ENCODE measurements at regions not wholly inside any gene's neighbourhood (a gene's known extent, or its start where the extent isn't known, plus 50 kb on each side); places are given as distances from the start of the nearest gene placed in this dataset.

DNA sequence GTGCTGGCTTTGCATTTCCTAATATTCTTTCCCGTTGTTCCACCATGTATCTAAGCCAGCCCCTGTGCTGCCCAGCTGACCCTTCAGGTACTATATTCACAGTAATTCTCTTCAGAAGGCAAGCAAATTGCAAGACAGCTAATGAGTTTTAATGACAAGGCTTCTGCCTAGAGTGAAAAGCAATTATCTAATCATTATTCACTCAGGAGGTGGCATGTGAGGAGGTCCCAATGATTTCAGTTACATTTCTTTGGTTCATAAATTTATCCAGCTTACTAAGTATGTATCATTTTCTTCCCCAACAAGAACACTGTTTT lies 123.0 kb downstream of the RASGEF1B start:
- no peak overlapping the region for H3K9ac ChIP-seq
- no peak for TF ChIP-seq CTCF (conservative IDR thresholded peaks at IDR 0.05; ENCODE audit: low read depth, low read length)

GRCh38 chr4:81348086-81348777 lies 123.5 kb downstream of the RASGEF1B start:
- TF ChIP-seq CTCF (conservative IDR thresholded peaks at IDR 0.05; ENCODE audit: low read depth, low read length) = no peak
- no peaks in the 10 kb centered on the region for H3K27me3 ChIP-seq (ENCODE audit: insufficient read depth, low read depth)
- H3K79me2 ChIP-seq (ENCODE audit: insufficient read depth, low read depth) = no peaks in the 10 kb centered on the region
- H3K4me3 ChIP-seq (IDR thresholded peaks at IDR 0.05; ENCODE audit: insufficient read depth, low read depth, low read length) = no peak overlapping the region
- H3K27ac ChIP-seq = no peak overlapping the region
- no peak overlapping the region for H3K9ac ChIP-seq
- no peaks in the 10 kb centered on the region for H4K20me1 ChIP-seq (ENCODE audit: insufficient read depth)
- H3K4me1 ChIP-seq (ENCODE audit: low read depth, poor library complexity, severe bottlenecking) = no peaks in the 10 kb centered on the region
- H3K4me2 ChIP-seq = no peak overlapping the region
- no peaks in the 10 kb centered on the region for H3K36me3 ChIP-seq (ENCODE audit: insufficient read depth)
- H2AFZ ChIP-seq (ENCODE audit: low read depth) = no peak overlapping the region

More for the DNA sequence above, 123.0 kb downstream of the RASGEF1B start:
- no peaks in the 10 kb centered on the region for H3K27me3 ChIP-seq (ENCODE audit: insufficient read depth, low read depth)
- no peaks in the 10 kb centered on the region for H3K79me2 ChIP-seq (ENCODE audit: insufficient read depth, low read depth)
- no peak overlapping the region for H3K4me2 ChIP-seq
- H2AFZ ChIP-seq (ENCODE audit: low read depth) = no peak overlapping the region
- H3K4me1 ChIP-seq (ENCODE audit: low read depth, poor library complexity, severe bottlenecking) = no peaks in the 10 kb centered on the region
- H3K4me3 ChIP-seq (IDR thresholded peaks at IDR 0.05; ENCODE audit: insufficient read depth, low read depth, low read length) = no peak overlapping the region
- H3K27ac ChIP-seq = no peak overlapping the region
- no peaks in the 10 kb centered on the region for H3K36me3 ChIP-seq (ENCODE audit: insufficient read depth)
- no peaks in the 10 kb centered on the region for H4K20me1 ChIP-seq (ENCODE audit: insufficient read depth)

GRCh38 chr4:81346719-81347118 lies 125.0 kb downstream of the RASGEF1B start:
- H3K36me3 ChIP-seq (ENCODE audit: insufficient read depth) = no peaks in the 10 kb centered on the region
- H4K20me1 ChIP-seq (ENCODE audit: insufficient read depth) = no peaks in the 10 kb centered on the region
- H3K27ac ChIP-seq = no peak overlapping the region
- TF ChIP-seq CTCF (conservative IDR thresholded peaks at IDR 0.05; ENCODE audit: low read depth, low read length) = no peak
- H2AFZ ChIP-seq (ENCODE audit: low read depth) = no peak overlapping the region
- H3K4me1 ChIP-seq (ENCODE audit: low read depth, poor library complexity, severe bottlenecking) = no peaks in the 10 kb centered on the region
- no peaks in the 10 kb centered on the region for H3K79me2 ChIP-seq (ENCODE audit: insufficient read depth, low read depth)
- no peak overlapping the region for H3K4me2 ChIP-seq
- no peaks in the 10 kb centered on the region for H3K27me3 ChIP-seq (ENCODE audit: insufficient read depth, low read depth)
- H3K4me3 ChIP-seq (IDR thresholded peaks at IDR 0.05; ENCODE audit: insufficient read depth, low read depth, low read length) = no peak overlapping the region
- no peak overlapping the region for H3K9ac ChIP-seq

- no peak overlapping the region for H3K4me3 ChIP-seq (IDR thresholded peaks at IDR 0.05; ENCODE audit: insufficient read depth, low read depth, low read length)
- H3K79me2 ChIP-seq (ENCODE audit: insufficient read depth, low read depth) = no peaks in the 10 kb centered on the region
- H2AFZ ChIP-seq (ENCODE audit: low read depth) = no peak overlapping the region
- TF ChIP-seq CTCF (conservative IDR thresholded peaks at IDR 0.05; ENCODE audit: low read depth, low read length) = no peak
- H3K36me3 ChIP-seq (ENCODE audit: insufficient read depth) = no peaks in the 10 kb centered on the region
- no peak overlapping the region for H3K27ac ChIP-seq
- no peaks in the 10 kb centered on the region for H4K20me1 ChIP-seq (ENCODE audit: insufficient read depth)
- no peak overlapping the region for H3K4me2 ChIP-seq
- no peaks in the 10 kb centered on the region for H3K27me3 ChIP-seq (ENCODE audit: insufficient read depth, low read depth)
- H3K4me1 ChIP-seq (ENCODE audit: low read depth, poor library complexity, severe bottlenecking) = no peaks in the 10 kb centered on the region
- H3K9ac ChIP-seq = no peak overlapping the region
Measured at GRCh38 chr4:81343536-81343935, 128.2 kb downstream of the RASGEF1B start.

All from KMS-11 (cell line).